ENCODE measurements at regions not wholly inside any gene's neighbourhood (a gene's known extent, or its start where the extent isn't known, plus 50 kb on each side); places are given as distances from the start of the nearest gene placed in this dataset.

GRCh38 chr13:89269737-89270136 is 1598.6 kb downstream of the SLITRK5 start:
- no peaks in the 10 kb centered on the region for H3K27me3 ChIP-seq
- no peaks in the 10 kb centered on the region for H3K9me3 ChIP-seq
- H3K4me3 ChIP-seq: no peak overlapping the region
- H3K27ac ChIP-seq: no peak overlapping the region
- 61 to 63% methylated on average over 2 of the region's 2 CpGs for WGBS, 2 donors (ENCODE audit: low coverage in 1 of 2)
- intact Hi-C loops (cut with DNase I; ENCODE audit: low total_unique reads) (no loop called here), in situ Hi-C loops (cut with MboI; ENCODE audit: low pct_ligation_motif_present in 1 of 4, low pct_unique_long_range_greater_than_20kb in 1 of 4, low sequenced_read_pairs in 3 of 4) (no loop called here)
- no peaks in the 10 kb centered on the region for H3K4me1 ChIP-seq
- TF ChIP-seq CTCF (IDR thresholded peaks at IDR 0.05) (no peak), EP300 (IDR thresholded peaks at IDR 0.05; ENCODE audit: low read depth) (no peak), POLR2A (IDR thresholded peaks at IDR 0.05) (no peak), POLR2AphosphoS5 (IDR thresholded peaks at IDR 0.05) (no peak)
- no peaks in the 10 kb centered on the region for H3K36me3 ChIP-seq
- no peak for DNase-seq

- intact Hi-C loops (cut with DNase I; ENCODE audit: low total_unique reads): no loop called here
- no peak overlapping the region for H3K4me3 ChIP-seq
- no peaks in the 10 kb centered on the region for H3K4me1 ChIP-seq
- in situ Hi-C loops (cut with MboI; ENCODE audit: low pct_ligation_motif_present in 1 of 4, low pct_unique_long_range_greater_than_20kb in 1 of 4, low sequenced_read_pairs in 3 of 4): no loop called here
- H3K27me3 ChIP-seq: no peaks in the 10 kb centered on the region
- H3K27ac ChIP-seq: no peak overlapping the region
- 51 to 62% methylated on average over 3 of the region's 3 CpGs for WGBS, 2 donors (ENCODE audit: low coverage in 1 of 2)
- no peaks in the 10 kb centered on the region for H3K36me3 ChIP-seq
- no peaks in the 10 kb centered on the region for H3K9me3 ChIP-seq
- no peak for TF ChIP-seq CTCF (IDR thresholded peaks at IDR 0.05)
- TF ChIP-seq EP300 (IDR thresholded peaks at IDR 0.05; ENCODE audit: low read depth): no peak
- no peak for TF ChIP-seq POLR2A (IDR thresholded peaks at IDR 0.05)
- TF ChIP-seq POLR2AphosphoS5 (IDR thresholded peaks at IDR 0.05): no peak
- no peak for DNase-seq
These were observed 1599.6 kb downstream of the SLITRK5 start for GRCh38 chr13:89270736-89271135.

GRCh38 chr13:89279374-89279773 is 1608.2 kb downstream of the SLITRK5 start:
- in situ Hi-C loops (cut with MboI; ENCODE audit: low pct_ligation_motif_present in 1 of 4, low pct_unique_long_range_greater_than_20kb in 1 of 4, low sequenced_read_pairs in 3 of 4) (no loop called here), intact Hi-C loops (cut with DNase I; ENCODE audit: low total_unique reads) (no loop called here)
- H3K9me3 ChIP-seq: no peaks in the 10 kb centered on the region
- H3K4me3 ChIP-seq: no peak overlapping the region
- no peaks in the 10 kb centered on the region for H3K27me3 ChIP-seq
- peak overlapping the region in 2 of 4 donors; percentile 29 to 35 for H3K27ac ChIP-seq
- WGBS, 2 donors (ENCODE audit: low coverage in 1 of 2): 67 to 73% methylated on average over 5 of the region's 5 CpGs
- no peaks in the 10 kb centered on the region for H3K36me3 ChIP-seq
- DNase-seq: no peak
- TF ChIP-seq POLR2AphosphoS5 (IDR thresholded peaks at IDR 0.05) (peak; percentile 29 to 78 (median 51)), POLR2A (IDR thresholded peaks at IDR 0.05) (no peak), CTCF (IDR thresholded peaks at IDR 0.05) (no peak), EP300 (IDR thresholded peaks at IDR 0.05; ENCODE audit: low read depth) (no peak)
- H3K4me1 ChIP-seq: no peaks in the 10 kb centered on the region

- H3K36me3 ChIP-seq: no peaks in the 10 kb centered on the region
- DNase-seq: no peak
- no peak for TF ChIP-seq EP300 (IDR thresholded peaks at IDR 0.05; ENCODE audit: low read depth)
- TF ChIP-seq CTCF (IDR thresholded peaks at IDR 0.05): no peak
- TF ChIP-seq POLR2AphosphoS5 (IDR thresholded peaks at IDR 0.05): no peak
- no peak for TF ChIP-seq POLR2A (IDR thresholded peaks at IDR 0.05)
- no peaks in the 10 kb centered on the region for H3K9me3 ChIP-seq
- in situ Hi-C loops (cut with MboI; ENCODE audit: low pct_ligation_motif_present in 1 of 4, low pct_unique_long_range_greater_than_20kb in 1 of 4, low sequenced_read_pairs in 3 of 4) (no loop called here), intact Hi-C loops (cut with DNase I; ENCODE audit: low total_unique reads) (no loop called here)
- 67 to 73% methylated on average over 2 to 3 of the region's 3 CpGs for WGBS, 2 donors (ENCODE audit: low coverage in 1 of 2)
- H3K27me3 ChIP-seq: no peaks in the 10 kb centered on the region
- H3K4me1 ChIP-seq: no peaks in the 10 kb centered on the region
- H3K4me3 ChIP-seq: no peak overlapping the region
- H3K27ac ChIP-seq: no peak overlapping the region
These were observed 1610.2 kb downstream of the SLITRK5 start for GRCh38 chr13:89281331-89281730.
